Uterus (tissue), 2 donors: ENCODE measurements at regions not wholly inside any gene's neighbourhood (a gene's known extent, or its start where the extent isn't known, plus 50 kb on each side); places are given as distances from the start of the nearest gene placed in this dataset.
"Not testable (repeated sequence)": the region's sequence is repeated elsewhere in the genome, so short reads cannot be mapped to it uniquely, and the experiment has no call there.

Experiments used
- POLR2A ChIP-seq, 2 donors: fragments of 450-650 bp; IDR thresholded peaks; one replicate each; pipeline ENCODE4 v1.6.1; 2016; ENCODE audit warnings: antibody characterized with exemption in 2 of 2, mild to moderate bottlenecking in 1 of 2, moderate library complexity in 1 of 2
- TF ChIP-seq, protein P1 (sequence below), 4 experiments: fragments of 200-600 bp in 2 of 4; fragments of 450-650 bp in 2 of 4; sonication (generic) in 2 of 4; IDR thresholded peaks; one replicate each; pipeline ENCODE4 v1.5.1; 2016 to 2019; ENCODE audit warnings: antibody characterized with exemption in 4 of 4, mild to moderate bottlenecking in 2 of 4, moderate library complexity in 1 of 4

DNA sequence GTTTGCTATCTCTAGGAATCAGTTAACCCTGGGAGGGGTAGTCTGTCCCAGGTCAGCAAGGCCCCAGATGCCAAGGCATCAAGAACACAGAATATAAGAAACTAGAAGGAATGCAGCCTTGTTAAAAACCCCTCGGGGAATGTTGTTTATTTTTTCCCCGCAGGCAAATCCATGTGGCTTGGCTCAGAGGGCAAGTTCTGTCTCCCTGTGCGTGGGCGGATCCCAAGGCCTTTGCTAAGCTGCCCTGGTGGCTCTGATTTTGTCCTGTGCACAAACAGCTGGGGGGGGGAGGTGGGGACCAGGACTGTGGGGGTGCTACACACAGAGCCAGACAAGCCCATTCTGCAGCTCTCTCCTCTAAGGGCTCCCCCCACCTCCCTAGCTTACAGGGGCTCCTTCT lies 776.8 kb upstream of the TPTE start:
- TF ChIP-seq, protein P1, sequence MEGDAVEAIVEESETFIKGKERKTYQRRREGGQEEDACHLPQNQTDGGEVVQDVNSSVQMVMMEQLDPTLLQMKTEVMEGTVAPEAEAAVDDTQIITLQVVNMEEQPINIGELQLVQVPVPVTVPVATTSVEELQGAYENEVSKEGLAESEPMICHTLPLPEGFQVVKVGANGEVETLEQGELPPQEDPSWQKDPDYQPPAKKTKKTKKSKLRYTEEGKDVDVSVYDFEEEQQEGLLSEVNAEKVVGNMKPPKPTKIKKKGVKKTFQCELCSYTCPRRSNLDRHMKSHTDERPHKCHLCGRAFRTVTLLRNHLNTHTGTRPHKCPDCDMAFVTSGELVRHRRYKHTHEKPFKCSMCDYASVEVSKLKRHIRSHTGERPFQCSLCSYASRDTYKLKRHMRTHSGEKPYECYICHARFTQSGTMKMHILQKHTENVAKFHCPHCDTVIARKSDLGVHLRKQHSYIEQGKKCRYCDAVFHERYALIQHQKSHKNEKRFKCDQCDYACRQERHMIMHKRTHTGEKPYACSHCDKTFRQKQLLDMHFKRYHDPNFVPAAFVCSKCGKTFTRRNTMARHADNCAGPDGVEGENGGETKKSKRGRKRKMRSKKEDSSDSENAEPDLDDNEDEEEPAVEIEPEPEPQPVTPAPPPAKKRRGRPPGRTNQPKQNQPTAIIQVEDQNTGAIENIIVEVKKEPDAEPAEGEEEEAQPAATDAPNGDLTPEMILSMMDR (IDR thresholded peaks at IDR 0.05): not testable (repeated sequence)
- TF ChIP-seq POLR2A (IDR thresholded peaks at IDR 0.05): not testable (repeated sequence)
